PC-3 (cell line): ENCODE measurements at regions not wholly inside any gene's neighbourhood (a gene's known extent, or its start where the extent isn't known, plus 50 kb on each side); places are given as distances from the start of the nearest gene placed in this dataset.

Experiments used
- ATAC-seq: fragments of 200-7000 bp; cut with Tn5 transposase; 2 replicates; pipeline ENCODE4 v1.9.1; 2020; ENCODE audit warnings: mild to moderate bottlenecking, moderate library complexity
- BruUV-seq: library from RNA; stranded (reverse); fragments of 400-500 nt; replicated peaks from 2 replicates; lab custom pipeline; 2021; lab: Mats Ljungman, UMichigan
- CTCF ChIA-PET: fragments of 300-600 bp; sonication (Branson Sonifier 250); formaldehyde crosslinking; loops from one replicate; lab custom pipeline; 2022; ENCODE audit warnings: antibody characterized with exemption; lab: Charles Lee
- POLR2A ChIA-PET: fragments of 300-600 bp; sonication (Branson Sonifier 250); formaldehyde crosslinking; loops from one replicate; lab custom pipeline; 2022; ENCODE audit warnings: antibody characterized with exemption; ENCODE audit not compliant: unreplicated experiment; lab: Charles Lee
- DNase-seq: peaks from one replicate; pipeline ENCODE4 v3.0.0-alpha.2; 2015
- H2AFZ ChIP-seq: fragments of 300-600 bp; sonication (generic); 2 replicates; pipeline ENCODE4 v1.6.0; 2016; ENCODE audit warnings: antibody characterized with exemption, low read length
- H3F3A ChIP-seq: fragments of 300-600 bp; sonication (generic); one replicate; pipeline ENCODE4 v1.6.0; 2017; ENCODE audit warnings: antibody characterized with exemption, low read length, control low read depth, mild to moderate bottlenecking; ENCODE audit not compliant: unreplicated experiment
- H3K27ac ChIP-seq: fragments of 300-600 bp; sonication (generic); 2 replicates; pipeline ENCODE4 v1.5.1; 2016; ENCODE audit warnings: mild to moderate bottlenecking, low read length
- H3K27me3 ChIP-seq: fragments of 300-600 bp; sonication (generic); 2 replicates; pipeline ENCODE4 v1.6.1; 2016; ENCODE audit warnings: low read length, mixed read lengths
- H3K36me3 ChIP-seq: fragments of 300-600 bp; sonication (generic); 2 replicates; pipeline ENCODE4 v1.6.1; 2016; ENCODE audit warnings: low read depth, mixed run types, low read length, mixed read lengths
- H3K4me1 ChIP-seq: fragments of 300-600 bp; sonication (generic); 2 replicates; pipeline ENCODE4 v1.5.1; 2016; ENCODE audit warnings: low read length; ENCODE audit not compliant: insufficient read depth
- H3K4me2 ChIP-seq: fragments of 300-600 bp; sonication (generic); 2 replicates; pipeline ENCODE4 v1.6.0; 2016; ENCODE audit warnings: low read length
- H3K4me3 ChIP-seq: fragments of 300-600 bp; sonication (generic); 2 replicates; pipeline ENCODE4 v1.5.1; 2016; ENCODE audit warnings: mild to moderate bottlenecking, low read length, mixed read lengths
- H3K79me2 ChIP-seq: fragments of 300-600 bp; sonication (generic); 2 replicates; pipeline ENCODE4 v1.6.1; 2017; ENCODE audit warnings: low read length, mixed read lengths
- H3K9ac ChIP-seq: fragments of 300-600 bp; sonication (generic); 2 replicates; pipeline ENCODE4 v1.6.0; 2016; ENCODE audit warnings: mild to moderate bottlenecking, low read length
- H3K9me2 ChIP-seq: fragments of 300-600 bp; sonication (generic); replicated peaks from 2 replicates; pipeline ENCODE4 v1.6.1; 2016; ENCODE audit warnings: mixed run types, low read length, mixed read lengths
- H3K9me3 ChIP-seq: fragments of 300-600 bp; sonication (generic); 2 replicates; pipeline ENCODE4 v1.6.1; 2016; ENCODE audit warnings: low read length, mixed read lengths
- H4K20me1 ChIP-seq: fragments of 300-600 bp; sonication (generic); 2 replicates; pipeline ENCODE4 v1.6.1; 2016; ENCODE audit warnings: low read length, mixed read lengths
- CTCF ChIP-seq: fragments of 300-600 bp; sonication (generic); conservative IDR thresholded peaks from 2 replicates; pipeline ENCODE4 v1.5.1; 2017; ENCODE audit warnings: antibody characterized with exemption, low read depth, mild to moderate bottlenecking, low read length
- EZH2 ChIP-seq: fragments of 300-600 bp; sonication (generic); IDR thresholded peaks from one replicate; pipeline ENCODE4 v1.6.1; 2017; ENCODE audit warnings: antibody characterized with exemption, mild to moderate bottlenecking, low read length; ENCODE audit not compliant: unreplicated experiment
- EZH2phosphoT487 ChIP-seq: fragments of 300-600 bp; sonication (generic); IDR thresholded peaks from 2 replicates; pipeline ENCODE4 v1.6.1; 2018; ENCODE audit warnings: mild to moderate bottlenecking, antibody characterized with exemption, low read length, borderline replicate concordance
- intact Hi-C: fragments of 100-400 bp; cut with micrococcal nuclease; formaldehyde crosslinking; loops from 2 replicates; pipeline ENCODE4 v1.9.0; 2023

GRCh38 chr5:173667702-173668101, 51.3 kb upstream of the BOD1 start:
- CTCF ChIA-PET, result no interaction called here
- POLR2A ChIA-PET, result no interaction called here
- H2AFZ ChIP-seq, result no peak overlapping the region
- no peak overlapping the region for H3K9ac ChIP-seq
- no peaks in the 10 kb centered on the region for H3K9me3 ChIP-seq
- ATAC-seq (no peak), DNase-seq (no peak)
- H3K4me2 ChIP-seq, result no peak overlapping the region
- H3F3A ChIP-seq, result no peaks in the 10 kb centered on the region
- no peaks in the 10 kb centered on the region for H3K9me2 ChIP-seq
- no peak overlapping the region for H3K4me3 ChIP-seq
- no TSS peak for BruUV-seq
- TF ChIP-seq EZH2phosphoT487, result no peak
- TF ChIP-seq CTCF, result no peak
- TF ChIP-seq EZH2, result no peak
- H3K27me3 ChIP-seq, result no peaks in the 10 kb centered on the region
- H3K79me2 ChIP-seq, result no peaks in the 10 kb centered on the region
- H3K36me3 ChIP-seq, result no peaks in the 10 kb centered on the region
- intact Hi-C loops, result no loop called here
- H4K20me1 ChIP-seq, result no peaks in the 10 kb centered on the region
- no peak overlapping the region for H3K27ac ChIP-seq
- H3K4me1 ChIP-seq, result peaks cover 10% of the 10 kb centered on the region

- H3K9me2 ChIP-seq, result no peaks in the 10 kb centered on the region
- H3K9me3 ChIP-seq, result no peaks in the 10 kb centered on the region
- no peak overlapping the region for H3K9ac ChIP-seq
- H3K4me3 ChIP-seq, result no peak overlapping the region
- intact Hi-C loops, result no loop called here
- H3K36me3 ChIP-seq, result no peaks in the 10 kb centered on the region
- no peaks in the 10 kb centered on the region for H3K79me2 ChIP-seq
- H3F3A ChIP-seq, result no peaks in the 10 kb centered on the region
- no peak overlapping the region for H3K27ac ChIP-seq
- BruUV-seq, result no TSS peak
- TF ChIP-seq EZH2phosphoT487, result no peak
- no peak for TF ChIP-seq EZH2
- TF ChIP-seq CTCF, result no peak
- no peak overlapping the region for H2AFZ ChIP-seq
- no peaks in the 10 kb centered on the region for H3K27me3 ChIP-seq
- ATAC-seq (no peak), DNase-seq (no peak)
- H4K20me1 ChIP-seq, result no peaks in the 10 kb centered on the region
- peaks cover 4% of the 10 kb centered on the region; the same call in 1 of the 2 replicates for H3K4me1 ChIP-seq
- ChIA-PET CTCF (no interaction called here), POLR2A (no interaction called here)
- no peak overlapping the region for H3K4me2 ChIP-seq
Measured at GRCh38 chr5:173668245-173668800, 51.9 kb upstream of the BOD1 start.

DNA sequence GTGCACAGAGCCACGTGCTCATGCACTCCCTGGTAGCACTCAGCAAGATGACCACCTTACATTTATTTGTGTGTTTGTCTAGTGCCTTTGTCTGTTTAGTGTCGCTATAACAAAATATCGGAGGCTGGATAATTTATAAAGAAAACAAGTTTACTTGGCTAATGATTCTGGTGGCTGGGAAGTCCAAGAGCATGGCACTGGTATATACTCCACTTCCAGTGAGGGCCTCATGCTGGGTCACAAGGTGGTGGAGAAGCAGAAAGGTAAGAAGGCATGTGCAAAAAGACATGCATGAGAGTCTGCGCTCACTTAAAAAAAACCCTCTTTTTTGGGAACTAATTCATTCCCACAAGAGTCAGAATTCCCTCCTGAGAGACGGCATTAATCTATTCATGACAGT, 52.5 kb upstream of the BOD1 start:
- Histone ChIP-seq H3K27ac (no peak overlapping the region), H3K9me3 (no peaks in the 10 kb centered on the region), H3K36me3 (no peaks in the 10 kb centered on the region), H3K9ac (no peak overlapping the region), H3K79me2 (no peaks in the 10 kb centered on the region), H3K4me3 (no peak overlapping the region), H3K4me1 (no peaks in the 10 kb centered on the region), H3K9me2 (no peaks in the 10 kb centered on the region), H3K4me2 (no peak overlapping the region), H3F3A (no peaks in the 10 kb centered on the region), H3K27me3 (no peaks in the 10 kb centered on the region), H4K20me1 (no peaks in the 10 kb centered on the region), H2AFZ (no peak overlapping the region)
- ChIA-PET POLR2A (no interaction called here), CTCF (no interaction called here)
- DNase-seq, result no peak
- no peak for TF ChIP-seq EZH2phosphoT487
- TF ChIP-seq EZH2, result no peak
- intact Hi-C loops, result no loop called here
- no TSS peak for BruUV-seq
- ATAC-seq, result no peak
